ENCODE measurements at regions not wholly inside any gene's neighbourhood (a gene's known extent, or its start where the extent isn't known, plus 50 kb on each side); places are given as distances from the start of the nearest gene placed in this dataset.

DNA sequence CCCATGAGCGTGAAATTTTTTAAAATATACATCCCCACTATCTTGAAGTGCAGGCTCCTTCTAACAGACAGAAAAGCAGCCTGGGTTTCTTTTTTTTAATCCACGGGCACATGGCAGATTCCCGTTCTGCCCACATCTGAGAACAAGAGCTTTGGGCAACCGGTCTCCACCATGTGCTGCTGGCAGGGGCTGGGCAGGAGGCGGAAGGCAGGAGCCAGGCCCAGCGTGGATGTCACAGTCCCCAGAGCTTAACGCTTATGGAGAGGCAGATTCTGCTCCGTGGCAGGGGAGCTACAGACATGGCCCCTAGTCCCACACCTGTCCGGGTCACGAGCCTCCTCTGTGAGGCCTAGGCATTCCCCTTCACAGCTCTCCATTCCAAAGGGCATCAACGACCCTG lies 503.0 kb upstream of the MYT1L start:
- TF ChIP-seq, protein P1, sequence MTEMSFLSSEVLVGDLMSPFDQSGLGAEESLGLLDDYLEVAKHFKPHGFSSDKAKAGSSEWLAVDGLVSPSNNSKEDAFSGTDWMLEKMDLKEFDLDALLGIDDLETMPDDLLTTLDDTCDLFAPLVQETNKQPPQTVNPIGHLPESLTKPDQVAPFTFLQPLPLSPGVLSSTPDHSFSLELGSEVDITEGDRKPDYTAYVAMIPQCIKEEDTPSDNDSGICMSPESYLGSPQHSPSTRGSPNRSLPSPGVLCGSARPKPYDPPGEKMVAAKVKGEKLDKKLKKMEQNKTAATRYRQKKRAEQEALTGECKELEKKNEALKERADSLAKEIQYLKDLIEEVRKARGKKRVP (CRISPR knock-in tag; IDR thresholded peaks at IDR 0.05) = no peak
- TF ChIP-seq, protein P2, sequence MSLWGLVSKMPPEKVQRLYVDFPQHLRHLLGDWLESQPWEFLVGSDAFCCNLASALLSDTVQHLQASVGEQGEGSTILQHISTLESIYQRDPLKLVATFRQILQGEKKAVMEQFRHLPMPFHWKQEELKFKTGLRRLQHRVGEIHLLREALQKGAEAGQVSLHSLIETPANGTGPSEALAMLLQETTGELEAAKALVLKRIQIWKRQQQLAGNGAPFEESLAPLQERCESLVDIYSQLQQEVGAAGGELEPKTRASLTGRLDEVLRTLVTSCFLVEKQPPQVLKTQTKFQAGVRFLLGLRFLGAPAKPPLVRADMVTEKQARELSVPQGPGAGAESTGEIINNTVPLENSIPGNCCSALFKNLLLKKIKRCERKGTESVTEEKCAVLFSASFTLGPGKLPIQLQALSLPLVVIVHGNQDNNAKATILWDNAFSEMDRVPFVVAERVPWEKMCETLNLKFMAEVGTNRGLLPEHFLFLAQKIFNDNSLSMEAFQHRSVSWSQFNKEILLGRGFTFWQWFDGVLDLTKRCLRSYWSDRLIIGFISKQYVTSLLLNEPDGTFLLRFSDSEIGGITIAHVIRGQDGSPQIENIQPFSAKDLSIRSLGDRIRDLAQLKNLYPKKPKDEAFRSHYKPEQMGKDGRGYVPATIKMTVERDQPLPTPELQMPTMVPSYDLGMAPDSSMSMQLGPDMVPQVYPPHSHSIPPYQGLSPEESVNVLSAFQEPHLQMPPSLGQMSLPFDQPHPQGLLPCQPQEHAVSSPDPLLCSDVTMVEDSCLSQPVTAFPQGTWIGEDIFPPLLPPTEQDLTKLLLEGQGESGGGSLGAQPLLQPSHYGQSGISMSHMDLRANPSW (CRISPR knock-in tag; IDR thresholded peaks at IDR 0.05) = no peak
- TF ChIP-seq, protein P3, sequence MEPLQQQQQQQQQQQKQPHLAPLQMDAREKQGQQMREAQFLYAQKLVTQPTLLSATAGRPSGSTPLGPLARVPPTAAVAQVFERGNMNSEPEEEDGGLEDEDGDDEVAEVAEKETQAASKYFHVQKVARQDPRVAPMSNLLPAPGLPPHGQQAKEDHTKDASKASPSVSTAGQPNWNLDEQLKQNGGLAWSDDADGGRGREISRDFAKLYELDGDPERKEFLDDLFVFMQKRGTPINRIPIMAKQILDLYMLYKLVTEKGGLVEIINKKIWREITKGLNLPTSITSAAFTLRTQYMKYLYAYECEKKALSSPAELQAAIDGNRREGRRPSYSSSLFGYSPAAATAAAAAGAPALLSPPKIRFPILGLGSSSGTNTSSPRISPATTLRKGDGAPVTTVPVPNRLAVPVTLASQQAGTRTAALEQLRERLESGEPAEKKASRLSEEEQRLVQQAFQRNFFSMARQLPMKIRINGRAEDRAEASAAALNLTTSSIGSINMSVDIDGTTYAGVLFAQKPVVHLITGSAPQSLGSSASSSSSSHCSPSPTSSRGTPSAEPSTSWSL (CRISPR knock-in tag; IDR thresholded peaks at IDR 0.05; ENCODE audit: borderline replicate concordance) = no peak
- TF ChIP-seq, protein P4, sequence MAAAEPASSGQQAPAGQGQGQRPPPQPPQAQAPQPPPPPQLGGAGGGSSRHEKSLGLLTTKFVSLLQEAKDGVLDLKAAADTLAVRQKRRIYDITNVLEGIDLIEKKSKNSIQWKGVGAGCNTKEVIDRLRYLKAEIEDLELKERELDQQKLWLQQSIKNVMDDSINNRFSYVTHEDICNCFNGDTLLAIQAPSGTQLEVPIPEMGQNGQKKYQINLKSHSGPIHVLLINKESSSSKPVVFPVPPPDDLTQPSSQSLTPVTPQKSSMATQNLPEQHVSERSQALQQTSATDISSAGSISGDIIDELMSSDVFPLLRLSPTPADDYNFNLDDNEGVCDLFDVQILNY (CRISPR knock-in tag; IDR thresholded peaks at IDR 0.05) = no peak
- DNase-seq (ENCODE audit: extremely low read depth in 1 of 4, low spot score in 3 of 4) (no peak), ATAC-seq (no peak), FAIRE-seq (no peak)
- ChIA-PET POLR2A (no interaction called here), CTCF (ENCODE audit: low intra/inter-chr PET ratio) (no interaction called here)
- in situ Hi-C loops (cut with MboI) (no loop called here), intact Hi-C loops (cut with micrococcal nuclease) (no loop called here)
- no TSS peak for BruUV-seq (replicated peaks)
- Histone ChIP-seq H4K20me1 (replicated peaks; ENCODE audit: control insufficient read depth, insufficient read depth, low read length) (no peaks in the 10 kb centered on the region; the same call in 1 of the 2 replicates), H3K27me3 (ENCODE audit: control insufficient read depth in 2 of 2, insufficient read depth in 2 of 2, low read length in 2 of 2) (peaks cover 0 to 5% of the 10 kb centered on the region in 2 experiments; a peak in 2 of 5 replicates), H3K36me3 (ENCODE audit: control insufficient read depth, insufficient read depth, low read length) (no peaks in the 10 kb centered on the region), H3K79me2 (ENCODE audit: control insufficient read depth, insufficient read depth, low read length) (no peaks in the 10 kb centered on the region), H3K4me1 (replicated peaks in 1 of 2; ENCODE audit: control insufficient read depth in 2 of 2, insufficient read depth in 2 of 2, low read length in 2 of 2) (no peaks in the 10 kb centered on the region; a peak in 1 of 5 replicates), H3K9me1 (ENCODE audit: control insufficient read depth, insufficient read depth, low read length) (no peaks in the 10 kb centered on the region), H3K27ac (ENCODE audit: extremely low read depth, low read depth, low read length) (no peak overlapping the region), H2AFZ (ENCODE audit: low read depth, low read length) (no peak overlapping the region), H3K9ac (ENCODE audit: insufficient read depth in 1 of 2, low read depth in 2 of 2, low read length in 2 of 2) (no peak overlapping the region; a peak in 1 of 4 replicates), H3K4me3 (no peak overlapping the region), H3K9me3 (replicated peaks; ENCODE audit: control insufficient read depth, insufficient read depth, low read depth, low read length) (no peaks in the 10 kb centered on the region), H3K4me2 (ENCODE audit: insufficient read depth, low read length) (no peak overlapping the region)
- under 1% methylated on average over 11 of the region's 11 CpGs for whole genome bisulfite sequencing (ENCODE audit: insufficient coverage, low coverage, missing lambda C conversion rate)

All from K562 (cell line).